Right lobe of liver (tissue), 4 donors: ENCODE measurements at regions not wholly inside any gene's neighbourhood (a gene's known extent, or its start where the extent isn't known, plus 50 kb on each side); places are given as distances from the start of the nearest gene placed in this dataset.

ENCODE experiments used
- POLR2A ChIP-seq: fragments of 450-650 bp; IDR thresholded peaks from one replicate; pipeline ENCODE4 v1.6.1; 2017; ENCODE audit warnings: antibody characterized with exemption, mild to moderate bottlenecking
- TF ChIP-seq, protein P1 (sequence below), 4 donors: fragments of 200-600 bp in 3 of 4; fragments of 450-650 bp in 1 of 4; IDR thresholded peaks; one replicate each; pipeline versions ENCODE4 v1.5.1 to v1.8.0; 2016 to 2022; ENCODE audit warnings: antibody characterized with exemption in 4 of 4, mild to moderate bottlenecking in 2 of 4
- donor health status: DM: no; HTN: no; CAD: no.
- donor health status: DM: no; HTN: no; CAD: no.
- donor health status: DM: no; HTN: yes; CAD: no.

GRCh38 chr5:155222393-155222792 lies 208.8 kb downstream of the KIF4B start:
- TF ChIP-seq, protein P1, sequence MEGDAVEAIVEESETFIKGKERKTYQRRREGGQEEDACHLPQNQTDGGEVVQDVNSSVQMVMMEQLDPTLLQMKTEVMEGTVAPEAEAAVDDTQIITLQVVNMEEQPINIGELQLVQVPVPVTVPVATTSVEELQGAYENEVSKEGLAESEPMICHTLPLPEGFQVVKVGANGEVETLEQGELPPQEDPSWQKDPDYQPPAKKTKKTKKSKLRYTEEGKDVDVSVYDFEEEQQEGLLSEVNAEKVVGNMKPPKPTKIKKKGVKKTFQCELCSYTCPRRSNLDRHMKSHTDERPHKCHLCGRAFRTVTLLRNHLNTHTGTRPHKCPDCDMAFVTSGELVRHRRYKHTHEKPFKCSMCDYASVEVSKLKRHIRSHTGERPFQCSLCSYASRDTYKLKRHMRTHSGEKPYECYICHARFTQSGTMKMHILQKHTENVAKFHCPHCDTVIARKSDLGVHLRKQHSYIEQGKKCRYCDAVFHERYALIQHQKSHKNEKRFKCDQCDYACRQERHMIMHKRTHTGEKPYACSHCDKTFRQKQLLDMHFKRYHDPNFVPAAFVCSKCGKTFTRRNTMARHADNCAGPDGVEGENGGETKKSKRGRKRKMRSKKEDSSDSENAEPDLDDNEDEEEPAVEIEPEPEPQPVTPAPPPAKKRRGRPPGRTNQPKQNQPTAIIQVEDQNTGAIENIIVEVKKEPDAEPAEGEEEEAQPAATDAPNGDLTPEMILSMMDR (IDR thresholded peaks at IDR 0.05) = no peak
- no peak for TF ChIP-seq POLR2A
